ENCODE measurements at regions not wholly inside any gene's neighbourhood (a gene's known extent, or its start where the extent isn't known, plus 50 kb on each side); places are given as distances from the start of the nearest gene placed in this dataset.

GRCh38 chr13:37429976-37430375 is 168.6 kb downstream of the POSTN start:
- H3K4me3 ChIP-seq (ENCODE audit: low read depth, low read length) = no peak overlapping the region
- H3K4me1 Mint-ChIP-seq (ENCODE audit: low read depth, unreplicated experiment) = no peaks in the 10 kb centered on the region
- DNase-seq = no peak
- BruUV-seq (replicated peaks) = no TSS peak
- TF ChIP-seq CTCF (IDR thresholded peaks at IDR 0.05; ENCODE audit: insufficient read depth in 1 of 2, low read depth in 1 of 2, low read length in 1 of 2, severe bottlenecking in 1 of 2, unreplicated experiment in 1 of 2) = no peak
- H3K9me3 Mint-ChIP-seq (ENCODE audit: unreplicated experiment) = no peaks in the 10 kb centered on the region
- ChIA-PET CTCF (no interaction called here), POLR2A (no interaction called here)
- H3K9me3 ChIP-seq = no peaks in the 10 kb centered on the region
- H3K36me3 ChIP-seq (ENCODE audit: control insufficient read depth, insufficient read depth, low read length) = no peaks in the 10 kb centered on the region
- H3K27me3 Mint-ChIP-seq (ENCODE audit: insufficient read depth, unreplicated experiment) = peaks cover 13% of the 10 kb centered on the region
- no peaks in the 10 kb centered on the region for H3K4me1 ChIP-seq
- intact Hi-C loops (cut with micrococcal nuclease; ENCODE audit: unreplicated experiment) = no loop called here
- no peak overlapping the region for H3K27ac Mint-ChIP-seq (ENCODE audit: unreplicated experiment)
- H3K4me3 Mint-ChIP-seq (ENCODE audit: unreplicated experiment) = no peak overlapping the region
- H3K36me3 Mint-ChIP-seq (ENCODE audit: insufficient read depth, unreplicated experiment) = no peaks in the 10 kb centered on the region
- H3K27me3 ChIP-seq (replicated peaks; ENCODE audit: control insufficient read depth, insufficient read depth, low read length) = no peaks in the 10 kb centered on the region

- H3K4me3 Mint-ChIP-seq (ENCODE audit: unreplicated experiment) = no peak overlapping the region
- intact Hi-C loops (cut with micrococcal nuclease; ENCODE audit: unreplicated experiment) = no loop called here
- no TSS peak for BruUV-seq (replicated peaks)
- CTCF ChIA-PET = no interaction called here
- H3K27me3 Mint-ChIP-seq (ENCODE audit: insufficient read depth, unreplicated experiment) = peaks cover 13% of the 10 kb centered on the region
- POLR2A ChIA-PET = no interaction called here
- Histone ChIP-seq H3K9me3 (no peaks in the 10 kb centered on the region), H3K4me1 (no peaks in the 10 kb centered on the region), H3K4me3 (ENCODE audit: low read depth, low read length) (no peak overlapping the region), H3K27me3 (replicated peaks; ENCODE audit: control insufficient read depth, insufficient read depth, low read length) (no peaks in the 10 kb centered on the region), H3K36me3 (ENCODE audit: control insufficient read depth, insufficient read depth, low read length) (no peaks in the 10 kb centered on the region)
- no peak overlapping the region for H3K27ac Mint-ChIP-seq (ENCODE audit: unreplicated experiment)
- peak; percentile 28 to 29 for TF ChIP-seq CTCF (IDR thresholded peaks at IDR 0.05; ENCODE audit: insufficient read depth in 1 of 2, low read depth in 1 of 2, low read length in 1 of 2, severe bottlenecking in 1 of 2, unreplicated experiment in 1 of 2)
- no peak for DNase-seq
- H3K36me3 Mint-ChIP-seq (ENCODE audit: insufficient read depth, unreplicated experiment) = no peaks in the 10 kb centered on the region
- H3K9me3 Mint-ChIP-seq (ENCODE audit: unreplicated experiment) = no peaks in the 10 kb centered on the region
- no peaks in the 10 kb centered on the region for H3K4me1 Mint-ChIP-seq (ENCODE audit: low read depth, unreplicated experiment)
Observed at GRCh38 chr13:37427843-37428494, 170.6 kb downstream of the POSTN start.

GRCh38 chr13:37418490-37418889 is 180.1 kb downstream of the POSTN start:
- peaks cover 5% of the 10 kb centered on the region for H3K27me3 Mint-ChIP-seq (ENCODE audit: insufficient read depth, unreplicated experiment)
- H3K4me1 Mint-ChIP-seq (ENCODE audit: low read depth, unreplicated experiment) = no peaks in the 10 kb centered on the region
- POLR2A ChIA-PET = no interaction called here
- no peak overlapping the region for H3K27ac Mint-ChIP-seq (ENCODE audit: unreplicated experiment)
- Histone ChIP-seq H3K36me3 (ENCODE audit: control insufficient read depth, insufficient read depth, low read length) (no peaks in the 10 kb centered on the region), H3K27me3 (replicated peaks; ENCODE audit: control insufficient read depth, insufficient read depth, low read length) (no peaks in the 10 kb centered on the region), H3K9me3 (no peaks in the 10 kb centered on the region), H3K4me3 (ENCODE audit: low read depth, low read length) (no peak overlapping the region), H3K4me1 (no peaks in the 10 kb centered on the region)
- TF ChIP-seq CTCF (IDR thresholded peaks at IDR 0.05; ENCODE audit: insufficient read depth in 1 of 2, low read depth in 1 of 2, low read length in 1 of 2, severe bottlenecking in 1 of 2, unreplicated experiment in 1 of 2) = no peak
- H3K36me3 Mint-ChIP-seq (ENCODE audit: insufficient read depth, unreplicated experiment) = no peaks in the 10 kb centered on the region
- no peaks in the 10 kb centered on the region for H3K9me3 Mint-ChIP-seq (ENCODE audit: unreplicated experiment)
- no peak overlapping the region for H3K4me3 Mint-ChIP-seq (ENCODE audit: unreplicated experiment)
- no peak for DNase-seq
- CTCF ChIA-PET = no interaction called here
- intact Hi-C loops (cut with micrococcal nuclease; ENCODE audit: unreplicated experiment) = no loop called here
- no TSS peak for BruUV-seq (replicated peaks)

Measured in Caco-2 (cell line).